ENCODE measurements at regions not wholly inside any gene's neighbourhood (a gene's known extent, or its start where the extent isn't known, plus 50 kb on each side); places are given as distances from the start of the nearest gene placed in this dataset.

DNA sequence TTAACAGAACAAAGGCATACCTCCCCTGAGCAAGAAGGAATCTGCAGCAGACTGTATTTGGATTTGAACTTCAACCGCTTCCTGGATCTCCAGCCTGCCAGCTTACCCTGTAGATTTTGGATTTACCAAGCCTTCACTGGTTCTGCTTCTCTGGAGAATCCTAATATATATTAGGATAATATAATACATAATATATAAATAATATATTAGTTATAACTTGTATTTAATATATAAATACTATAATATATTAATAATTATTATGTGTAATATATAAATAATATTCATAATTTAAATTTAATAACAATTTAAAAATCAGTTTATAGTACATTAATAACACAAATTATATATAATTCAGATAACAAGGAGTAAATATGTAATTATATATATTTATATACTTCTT is 121.4 kb downstream of the COX18 start:
- TF ChIP-seq POLR2AphosphoS5 (IDR thresholded peaks at IDR 0.05; ENCODE audit: insufficient read depth in 1 of 2, low read depth in 1 of 2) (no peak), POLR2A (IDR thresholded peaks at IDR 0.05) (no peak)
- TF ChIP-seq, protein P1, sequence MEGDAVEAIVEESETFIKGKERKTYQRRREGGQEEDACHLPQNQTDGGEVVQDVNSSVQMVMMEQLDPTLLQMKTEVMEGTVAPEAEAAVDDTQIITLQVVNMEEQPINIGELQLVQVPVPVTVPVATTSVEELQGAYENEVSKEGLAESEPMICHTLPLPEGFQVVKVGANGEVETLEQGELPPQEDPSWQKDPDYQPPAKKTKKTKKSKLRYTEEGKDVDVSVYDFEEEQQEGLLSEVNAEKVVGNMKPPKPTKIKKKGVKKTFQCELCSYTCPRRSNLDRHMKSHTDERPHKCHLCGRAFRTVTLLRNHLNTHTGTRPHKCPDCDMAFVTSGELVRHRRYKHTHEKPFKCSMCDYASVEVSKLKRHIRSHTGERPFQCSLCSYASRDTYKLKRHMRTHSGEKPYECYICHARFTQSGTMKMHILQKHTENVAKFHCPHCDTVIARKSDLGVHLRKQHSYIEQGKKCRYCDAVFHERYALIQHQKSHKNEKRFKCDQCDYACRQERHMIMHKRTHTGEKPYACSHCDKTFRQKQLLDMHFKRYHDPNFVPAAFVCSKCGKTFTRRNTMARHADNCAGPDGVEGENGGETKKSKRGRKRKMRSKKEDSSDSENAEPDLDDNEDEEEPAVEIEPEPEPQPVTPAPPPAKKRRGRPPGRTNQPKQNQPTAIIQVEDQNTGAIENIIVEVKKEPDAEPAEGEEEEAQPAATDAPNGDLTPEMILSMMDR (IDR thresholded peaks at IDR 0.05): no peak
- H3K27ac ChIP-seq: no peak overlapping the region
- intact Hi-C loops (cut with DNase I): no loop called here
- H3K36me3 ChIP-seq: no peaks in the 10 kb centered on the region
- no peak overlapping the region for H3K4me3 ChIP-seq
- H3K9me3 ChIP-seq: no peaks in the 10 kb centered on the region
- DNase-seq (ENCODE audit: extremely low spot score in 2 of 2): no peak
- no peaks in the 10 kb centered on the region for H3K27me3 ChIP-seq
- H3K4me1 ChIP-seq: no peaks in the 10 kb centered on the region

DNA sequence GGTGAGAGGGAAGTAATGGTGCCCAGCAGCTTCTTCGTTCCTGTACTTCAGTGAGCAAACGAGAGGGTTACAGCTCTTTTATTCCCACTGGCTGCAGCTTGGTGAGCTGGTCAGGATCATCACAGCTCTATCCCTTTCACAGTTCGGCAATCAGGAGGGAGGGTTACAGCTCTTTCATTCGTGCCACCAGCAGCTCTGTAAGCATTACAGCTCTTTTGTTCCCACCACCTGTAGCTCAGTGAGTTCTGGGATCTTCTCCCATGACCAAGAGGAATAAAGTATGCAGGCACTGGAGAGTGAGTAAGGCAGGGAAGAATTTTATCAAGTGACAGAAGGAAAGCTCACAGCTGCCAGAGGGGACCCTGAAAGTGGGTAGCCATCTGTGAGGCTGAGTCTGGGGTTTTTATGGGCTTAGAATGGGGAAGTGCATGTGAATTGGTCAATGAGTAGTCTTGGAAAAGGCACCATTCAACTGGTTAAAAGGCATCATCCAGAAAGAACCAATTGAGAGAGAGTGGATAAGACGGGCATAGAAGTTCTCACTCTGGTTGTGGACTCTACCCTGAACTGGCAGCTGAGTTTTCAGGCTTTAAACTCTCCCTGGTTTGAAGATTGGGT is 123.7 kb downstream of the COX18 start:
- intact Hi-C loops (cut with DNase I): no loop called here
- no peak overlapping the region for H3K27ac ChIP-seq
- no peaks in the 10 kb centered on the region for H3K36me3 ChIP-seq
- no peaks in the 10 kb centered on the region for H3K4me1 ChIP-seq
- DNase-seq (ENCODE audit: extremely low spot score in 2 of 2): no peak
- no peaks in the 10 kb centered on the region for H3K27me3 ChIP-seq
- TF ChIP-seq POLR2A (IDR thresholded peaks at IDR 0.05): no peak
- TF ChIP-seq, protein P1 (IDR thresholded peaks at IDR 0.05): no peak
- H3K9me3 ChIP-seq: no peaks in the 10 kb centered on the region
- no peak overlapping the region for H3K4me3 ChIP-seq

DNA sequence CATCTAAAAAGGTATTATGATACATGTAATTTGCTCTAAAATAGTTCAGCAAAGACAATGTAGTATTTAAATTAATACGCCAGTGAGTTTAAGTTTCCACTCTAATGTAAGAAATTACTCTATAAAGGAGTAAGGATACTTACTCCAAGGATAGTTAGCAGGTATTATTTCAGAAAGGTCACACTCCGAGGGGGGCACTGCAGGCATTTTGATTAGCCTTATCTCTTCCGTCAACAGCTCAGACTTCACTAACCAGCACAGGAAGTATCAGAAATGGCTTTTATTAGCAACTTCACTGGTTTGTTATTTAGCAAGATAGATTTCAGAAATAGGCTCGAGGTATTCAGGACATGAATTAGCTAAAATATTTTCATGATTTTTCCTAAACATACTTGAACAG is 127.0 kb downstream of the COX18 start:
- Histone ChIP-seq H3K27me3 (no peaks in the 10 kb centered on the region), H3K4me1 (no peaks in the 10 kb centered on the region), H3K27ac (no peak overlapping the region), H3K9me3 (no peaks in the 10 kb centered on the region), H3K4me3 (no peak overlapping the region), H3K36me3 (no peaks in the 10 kb centered on the region)
- intact Hi-C loops (cut with DNase I): no loop called here
- TF ChIP-seq POLR2AphosphoS5 (IDR thresholded peaks at IDR 0.05; ENCODE audit: insufficient read depth in 1 of 2, low read depth in 1 of 2) (no peak), POLR2A (IDR thresholded peaks at IDR 0.05) (no peak)
- TF ChIP-seq, protein P1 (IDR thresholded peaks at IDR 0.05): no peak
- DNase-seq (ENCODE audit: extremely low spot score in 2 of 2): no peak

DNA sequence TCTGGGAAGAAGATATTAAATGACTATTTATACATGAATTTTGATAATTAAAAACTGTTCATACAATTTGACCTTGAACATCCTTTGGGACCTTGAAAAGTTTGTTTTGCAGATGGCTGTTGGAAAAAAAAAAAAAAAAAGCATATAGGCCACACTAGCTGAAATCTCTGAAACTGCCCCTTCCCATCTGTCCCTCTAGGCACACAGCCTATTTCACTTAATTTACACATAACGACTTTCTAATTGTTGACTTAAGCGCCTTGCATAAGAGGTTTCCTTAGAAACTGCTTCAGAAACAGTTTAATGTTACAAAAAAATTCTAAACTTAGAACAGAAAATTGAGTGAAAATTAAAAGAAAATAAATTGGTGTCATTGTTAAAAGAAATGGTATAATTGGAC is 131.0 kb downstream of the COX18 start:
- no peaks in the 10 kb centered on the region for H3K36me3 ChIP-seq
- H3K27me3 ChIP-seq: no peaks in the 10 kb centered on the region
- no peaks in the 10 kb centered on the region for H3K4me1 ChIP-seq
- no peak for DNase-seq (ENCODE audit: extremely low spot score in 2 of 2)
- H3K27ac ChIP-seq: no peak overlapping the region
- TF ChIP-seq POLR2AphosphoS5 (IDR thresholded peaks at IDR 0.05; ENCODE audit: insufficient read depth in 1 of 2, low read depth in 1 of 2): no peak
- TF ChIP-seq POLR2A (IDR thresholded peaks at IDR 0.05): no peak
- TF ChIP-seq, protein P1 (IDR thresholded peaks at IDR 0.05): no peak
- intact Hi-C loops (cut with DNase I): no loop called here
- no peaks in the 10 kb centered on the region for H3K9me3 ChIP-seq
- no peak overlapping the region for H3K4me3 ChIP-seq

DNA sequence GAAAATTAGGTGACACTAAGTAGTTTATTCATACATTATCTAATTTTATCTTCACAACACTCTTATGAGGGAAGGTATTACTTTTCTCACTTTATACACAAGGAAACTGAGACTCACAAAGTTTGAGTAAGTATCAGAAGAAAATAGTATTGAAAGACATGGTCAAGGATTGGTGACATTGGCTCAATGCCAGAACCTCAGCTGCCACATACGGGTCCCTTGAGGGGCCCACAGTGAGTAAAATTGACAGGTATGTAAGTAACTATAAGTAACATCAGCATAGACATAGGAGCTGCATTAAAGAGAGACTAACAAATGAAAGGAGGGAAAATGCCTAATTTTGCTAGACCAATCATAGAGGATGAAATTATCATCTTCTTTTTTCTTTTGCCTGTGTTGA is 134.1 kb downstream of the COX18 start:
- TF ChIP-seq POLR2AphosphoS5 (IDR thresholded peaks at IDR 0.05; ENCODE audit: insufficient read depth in 1 of 2, low read depth in 1 of 2) (no peak), POLR2A (IDR thresholded peaks at IDR 0.05) (no peak)
- TF ChIP-seq, protein P1 (IDR thresholded peaks at IDR 0.05): no peak
- no peaks in the 10 kb centered on the region for H3K27me3 ChIP-seq
- H3K4me1 ChIP-seq: no peaks in the 10 kb centered on the region
- no peak for DNase-seq (ENCODE audit: extremely low spot score in 2 of 2)
- no peak overlapping the region for H3K27ac ChIP-seq
- no peaks in the 10 kb centered on the region for H3K9me3 ChIP-seq
- H3K36me3 ChIP-seq: no peaks in the 10 kb centered on the region
- no peak overlapping the region for H3K4me3 ChIP-seq
- intact Hi-C loops (cut with DNase I): no loop called here
